A673 (cell line): ENCODE measurements at regions not wholly inside any gene's neighbourhood (a gene's known extent, or its start where the extent isn't known, plus 50 kb on each side); places are given as distances from the start of the nearest gene placed in this dataset.

Source experiments
- CTCF ChIP-seq: fragments of 300-800, 200-600 bp; sonication (generic); conservative IDR thresholded peaks from 2 replicates; pipeline ENCODE4 v1.5.1; 2017; ENCODE audit warnings: low read depth, mild to moderate bottlenecking, antibody characterized with exemption, low read length, moderate library complexity, mixed read lengths
- EZH2 ChIP-seq: fragments of 200-600 bp; sonication (generic); IDR thresholded peaks from 2 replicates; pipeline ENCODE4 v1.6.1; 2017; ENCODE audit warnings: borderline replicate concordance, low read depth, mild to moderate bottlenecking, mixed read lengths, antibody characterized with exemption, low read length; ENCODE audit not compliant: poor library complexity, severe bottlenecking

GRCh38 chr21:35257413-35257812 lies 208.3 kb upstream of the RUNX1 start:
- TF ChIP-seq CTCF = no peak
- no peak for TF ChIP-seq EZH2
